ENCODE measurements at regions not wholly inside any gene's neighbourhood (a gene's known extent, or its start where the extent isn't known, plus 50 kb on each side); places are given as distances from the start of the nearest gene placed in this dataset.

DNA sequence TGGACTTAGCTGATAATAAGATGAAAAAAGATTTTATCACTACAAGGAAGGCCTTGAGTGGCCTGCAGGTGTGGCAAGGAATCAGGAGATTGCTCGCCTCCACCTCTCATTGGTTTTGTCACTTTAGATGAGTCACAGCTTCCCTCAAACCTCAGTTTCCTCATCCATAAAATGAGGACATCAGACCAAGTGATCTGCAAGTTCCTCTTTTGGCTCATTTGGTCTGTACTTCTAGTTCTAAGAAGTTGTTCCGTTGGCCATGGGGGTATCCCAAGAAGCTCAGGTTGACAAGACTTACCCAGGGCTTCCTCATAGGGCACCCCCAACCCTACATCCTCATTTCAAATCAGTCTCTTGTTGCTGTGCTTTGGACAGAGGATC, 254.1 kb downstream of the UACA start:
- no peak for TF ChIP-seq CTCF (IDR thresholded peaks at IDR 0.05)
- ATAC-seq (peak; percentile 4), DNase-seq (no peak)
- Histone ChIP-seq H3K4me3 (no peak overlapping the region), H3K27ac (peak overlapping the region in 1 of 2 donors; percentile 82), H3K9me3 (peaks cover 0 to 25% of the 10 kb centered on the region in 2 donors), H3K36me3 (no peaks in the 10 kb centered on the region), H3K4me1 (peaks cover 20 to 58% of the 10 kb centered on the region in 2 donors), H3K27me3 (no peaks in the 10 kb centered on the region)
- intact Hi-C loops (cut with DNase I), result no loop called here

DNA sequence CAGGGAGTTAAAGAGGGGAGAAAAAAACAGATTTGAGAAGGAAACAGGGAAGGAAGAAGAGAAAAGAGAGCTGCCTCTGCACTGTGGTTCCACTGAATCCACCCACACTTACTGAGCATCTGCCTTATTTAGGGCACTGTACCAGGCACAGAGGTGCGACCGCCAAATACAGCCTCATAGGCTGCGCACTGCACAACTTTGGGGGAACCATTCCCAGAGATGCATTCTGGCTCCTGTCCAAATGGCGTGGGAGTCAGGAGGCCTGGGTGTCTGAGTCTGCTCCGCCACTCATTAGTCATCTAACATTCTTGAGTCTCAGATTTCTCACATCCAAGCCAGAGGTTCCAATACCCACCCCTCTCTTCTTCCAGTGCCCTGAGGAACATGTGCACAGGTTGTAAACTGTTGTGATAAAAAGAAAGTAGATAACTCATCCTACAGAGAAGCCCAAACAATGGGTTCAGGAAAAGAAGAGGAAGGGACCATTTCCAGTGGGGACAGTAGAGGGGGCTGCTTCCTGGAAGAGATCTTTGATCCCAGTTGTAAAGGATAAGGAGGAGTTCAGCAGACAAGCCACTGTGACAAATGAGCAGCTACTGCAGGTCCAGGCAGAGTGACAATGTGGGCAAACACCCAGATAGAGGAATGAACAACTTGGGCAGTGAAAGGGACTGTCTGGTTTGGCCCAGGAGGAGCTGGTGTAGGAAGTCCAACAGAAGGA, 254.6 kb downstream of the UACA start:
- peak overlapping the region in 1 of 2 donors; percentile 82 for H3K27ac ChIP-seq
- H3K27me3 ChIP-seq, result no peaks in the 10 kb centered on the region
- H3K4me1 ChIP-seq, result peaks cover 25 to 63% of the 10 kb centered on the region in 2 donors
- TF ChIP-seq CTCF (IDR thresholded peaks at IDR 0.05), result no peak
- no peak overlapping the region for H3K4me3 ChIP-seq
- ATAC-seq (peak; percentile 15), DNase-seq (peak in 2 of 4 donors; percentile 54 to 76)
- H3K36me3 ChIP-seq, result no peaks in the 10 kb centered on the region
- H3K9me3 ChIP-seq, result peaks cover 0 to 25% of the 10 kb centered on the region in 2 donors
- intact Hi-C loops (cut with DNase I), result no loop called here

GRCh38 chr15:70507772-70508371, 255.5 kb downstream of the UACA start:
- Histone ChIP-seq H3K4me3 (no peak overlapping the region), H3K4me1 (peaks cover 31 to 72% of the 10 kb centered on the region in 2 donors), H3K27ac (peak overlapping the region in 1 of 2 donors; percentile 82), H3K9me3 (peaks cover 0 to 25% of the 10 kb centered on the region in 2 donors), H3K27me3 (no peaks in the 10 kb centered on the region), H3K36me3 (no peaks in the 10 kb centered on the region)
- TF ChIP-seq CTCF (IDR thresholded peaks at IDR 0.05), result no peak
- ATAC-seq (peak; percentile 66), DNase-seq (peak in 2 of 4 donors; percentile 71 to 76)
- intact Hi-C loops (cut with DNase I), result no loop called here

DNA sequence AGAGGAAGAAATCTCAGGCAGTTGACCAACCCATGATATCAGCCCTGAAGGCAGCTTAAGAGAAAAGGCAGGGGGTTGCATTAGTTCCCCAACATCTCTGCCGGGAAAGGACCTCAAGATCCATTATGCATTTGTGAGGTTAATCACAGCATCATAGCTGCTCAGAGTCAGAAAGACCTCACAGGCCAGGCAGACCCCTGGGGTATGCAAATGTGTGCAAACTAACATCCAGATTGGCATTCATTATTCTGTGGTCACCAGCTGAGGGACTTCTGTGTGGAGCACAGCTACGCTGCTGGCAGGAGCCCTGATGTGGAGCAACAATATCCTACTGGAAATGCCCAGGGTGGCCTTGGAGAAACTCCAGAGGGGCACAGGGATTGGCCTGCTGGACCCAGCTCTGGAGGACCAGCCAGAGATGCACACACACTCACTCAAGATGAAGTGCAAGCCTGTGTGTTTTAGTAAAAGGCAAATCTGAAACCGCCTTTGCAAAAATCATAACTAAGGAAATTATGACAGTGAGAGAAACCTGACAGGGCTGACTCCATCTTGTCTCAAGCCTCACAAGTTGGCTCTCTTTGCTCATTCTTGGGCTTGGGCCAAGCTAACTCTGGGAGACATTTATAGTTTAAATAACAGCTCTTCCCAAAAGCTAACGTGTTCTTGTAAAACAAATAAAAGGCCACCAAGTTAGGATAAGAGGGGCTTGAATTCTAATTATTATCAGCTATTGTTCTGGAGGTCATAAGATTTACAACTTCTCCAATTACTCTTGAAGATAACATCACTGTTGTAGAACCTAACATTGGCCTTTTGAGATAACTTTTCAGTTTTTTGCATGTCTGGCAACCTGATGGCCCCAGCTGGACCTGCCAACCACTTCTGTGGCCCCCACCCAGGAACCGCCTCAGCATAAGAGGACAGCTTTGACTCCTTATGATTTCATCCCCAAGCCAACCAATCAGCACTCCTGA, 257.1 kb downstream of the UACA start:
- ATAC-seq, result no peak
- no peak overlapping the region for H3K4me3 ChIP-seq
- H3K27me3 ChIP-seq, result no peaks in the 10 kb centered on the region
- no peak for DNase-seq
- intact Hi-C loops (cut with DNase I), result no loop called here
- H3K9me3 ChIP-seq, result peaks cover 0 to 16% of the 10 kb centered on the region in 2 donors
- no peaks in the 10 kb centered on the region for H3K36me3 ChIP-seq
- TF ChIP-seq CTCF (IDR thresholded peaks at IDR 0.05), result no peak
- peak overlapping the region in 1 of 2 donors; percentile 79 for H3K27ac ChIP-seq
- H3K4me1 ChIP-seq, result peaks cover 31 to 75% of the 10 kb centered on the region in 2 donors
